HCT116 (cell line): ENCODE measurements at regions not wholly inside any gene's neighbourhood (a gene's known extent, or its start where the extent isn't known, plus 50 kb on each side); places are given as distances from the start of the nearest gene placed in this dataset.

Experiments used
- EGR1 ChIP-seq: IDR thresholded peaks from 2 replicates; pipeline ENCODE4 v1.6.1; 2012; ENCODE audit warnings: low read depth
- EZH2 ChIP-seq: fragments of 200-600 bp; sonication (generic); IDR thresholded peaks from 2 replicates; pipeline ENCODE4 v1.6.1; 2017; ENCODE audit warnings: antibody characterized with exemption, mixed run types
- EZH2phosphoT487 ChIP-seq: fragments of 200-600 bp; IDR thresholded peaks from 2 replicates; pipeline ENCODE4 v1.6.1; 2018; ENCODE audit warnings: antibody characterized with exemption, borderline replicate concordance
- POLR2A ChIP-seq: IDR thresholded peaks from 2 replicates; pipeline ENCODE4 v1.7.0; 2011; ENCODE audit warnings: borderline replicate concordance; ENCODE audit not compliant: insufficient read depth, insufficient read length; ENCODE audit errors: extremely low read depth
- POLR2AphosphoS5 ChIP-seq: IDR thresholded peaks from 2 replicates; pipeline ENCODE4 v1.6.1; 2011; ENCODE audit warnings: mild to moderate bottlenecking, low read depth, low read length, moderate library complexity
- RAD21 ChIP-seq: IDR thresholded peaks from 2 replicates; pipeline ENCODE4 v1.6.1; 2012; ENCODE audit warnings: low read depth, mild to moderate bottlenecking
- SP1 ChIP-seq: IDR thresholded peaks from 2 replicates; pipeline ENCODE4 v1.6.1; 2012; ENCODE audit warnings: low read depth
- ZNF274 ChIP-seq: fragments of 200-500 bp; sonication (Bioruptor generic); IDR thresholded peaks from 2 replicates; pipeline ENCODE4 v1.6.1; 2014; ENCODE audit warnings: mild to moderate bottlenecking, low read depth, low read length, inconsistent platforms
- TF ChIP-seq, protein P1 (sequence below): IDR thresholded peaks from 2 replicates; pipeline ENCODE4 v1.6.1; 2012; ENCODE audit warnings: low read depth
- TF ChIP-seq, protein P2 (sequence below), 3 experiments: fragments of 200-600 bp in 1 of 3; sonication (generic) in 1 of 3; IDR thresholded peaks in 2 of 3; conservative IDR thresholded peaks in 1 of 3; 2 replicates each; pipeline ENCODE4 v1.5.1; 2012 to 2017; ENCODE audit warnings: low read depth in 2 of 3, low read length in 2 of 3, antibody characterized with exemption in 1 of 3, borderline replicate concordance in 1 of 3, control low read depth in 1 of 3, mild to moderate bottlenecking in 1 of 3, mixed read lengths in 1 of 3, mixed run types in 1 of 3, moderate library complexity in 1 of 3; ENCODE audit not compliant: insufficient read depth in 1 of 3

DNA sequence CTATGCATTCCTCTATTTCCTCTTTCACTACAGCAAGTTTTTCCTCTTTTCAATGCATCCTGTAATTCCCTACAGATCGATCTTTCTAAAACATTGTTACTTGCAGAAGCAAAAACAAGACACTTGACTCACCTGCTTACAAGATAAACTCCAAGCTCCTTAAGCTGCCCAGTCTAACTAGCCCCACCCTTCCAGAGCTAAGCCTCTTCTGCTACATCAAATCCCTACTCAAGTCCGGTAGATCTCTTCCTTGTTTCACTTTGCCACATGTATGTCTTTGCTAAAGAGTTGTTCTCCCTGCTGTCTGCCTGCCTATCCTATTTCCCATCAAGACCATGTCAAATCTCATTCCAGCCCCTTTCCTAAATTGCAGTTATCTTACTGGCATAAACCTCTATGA lies 724.8 kb downstream of the C12orf50 start:
- TF ChIP-seq, protein P1, sequence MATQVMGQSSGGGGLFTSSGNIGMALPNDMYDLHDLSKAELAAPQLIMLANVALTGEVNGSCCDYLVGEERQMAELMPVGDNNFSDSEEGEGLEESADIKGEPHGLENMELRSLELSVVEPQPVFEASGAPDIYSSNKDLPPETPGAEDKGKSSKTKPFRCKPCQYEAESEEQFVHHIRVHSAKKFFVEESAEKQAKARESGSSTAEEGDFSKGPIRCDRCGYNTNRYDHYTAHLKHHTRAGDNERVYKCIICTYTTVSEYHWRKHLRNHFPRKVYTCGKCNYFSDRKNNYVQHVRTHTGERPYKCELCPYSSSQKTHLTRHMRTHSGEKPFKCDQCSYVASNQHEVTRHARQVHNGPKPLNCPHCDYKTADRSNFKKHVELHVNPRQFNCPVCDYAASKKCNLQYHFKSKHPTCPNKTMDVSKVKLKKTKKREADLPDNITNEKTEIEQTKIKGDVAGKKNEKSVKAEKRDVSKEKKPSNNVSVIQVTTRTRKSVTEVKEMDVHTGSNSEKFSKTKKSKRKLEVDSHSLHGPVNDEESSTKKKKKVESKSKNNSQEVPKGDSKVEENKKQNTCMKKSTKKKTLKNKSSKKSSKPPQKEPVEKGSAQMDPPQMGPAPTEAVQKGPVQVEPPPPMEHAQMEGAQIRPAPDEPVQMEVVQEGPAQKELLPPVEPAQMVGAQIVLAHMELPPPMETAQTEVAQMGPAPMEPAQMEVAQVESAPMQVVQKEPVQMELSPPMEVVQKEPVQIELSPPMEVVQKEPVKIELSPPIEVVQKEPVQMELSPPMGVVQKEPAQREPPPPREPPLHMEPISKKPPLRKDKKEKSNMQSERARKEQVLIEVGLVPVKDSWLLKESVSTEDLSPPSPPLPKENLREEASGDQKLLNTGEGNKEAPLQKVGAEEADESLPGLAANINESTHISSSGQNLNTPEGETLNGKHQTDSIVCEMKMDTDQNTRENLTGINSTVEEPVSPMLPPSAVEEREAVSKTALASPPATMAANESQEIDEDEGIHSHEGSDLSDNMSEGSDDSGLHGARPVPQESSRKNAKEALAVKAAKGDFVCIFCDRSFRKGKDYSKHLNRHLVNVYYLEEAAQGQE, result no peak
- TF ChIP-seq, protein P2, sequence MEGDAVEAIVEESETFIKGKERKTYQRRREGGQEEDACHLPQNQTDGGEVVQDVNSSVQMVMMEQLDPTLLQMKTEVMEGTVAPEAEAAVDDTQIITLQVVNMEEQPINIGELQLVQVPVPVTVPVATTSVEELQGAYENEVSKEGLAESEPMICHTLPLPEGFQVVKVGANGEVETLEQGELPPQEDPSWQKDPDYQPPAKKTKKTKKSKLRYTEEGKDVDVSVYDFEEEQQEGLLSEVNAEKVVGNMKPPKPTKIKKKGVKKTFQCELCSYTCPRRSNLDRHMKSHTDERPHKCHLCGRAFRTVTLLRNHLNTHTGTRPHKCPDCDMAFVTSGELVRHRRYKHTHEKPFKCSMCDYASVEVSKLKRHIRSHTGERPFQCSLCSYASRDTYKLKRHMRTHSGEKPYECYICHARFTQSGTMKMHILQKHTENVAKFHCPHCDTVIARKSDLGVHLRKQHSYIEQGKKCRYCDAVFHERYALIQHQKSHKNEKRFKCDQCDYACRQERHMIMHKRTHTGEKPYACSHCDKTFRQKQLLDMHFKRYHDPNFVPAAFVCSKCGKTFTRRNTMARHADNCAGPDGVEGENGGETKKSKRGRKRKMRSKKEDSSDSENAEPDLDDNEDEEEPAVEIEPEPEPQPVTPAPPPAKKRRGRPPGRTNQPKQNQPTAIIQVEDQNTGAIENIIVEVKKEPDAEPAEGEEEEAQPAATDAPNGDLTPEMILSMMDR (IDR thresholded peaks at IDR 0.05 in 2 of 3, conservative IDR thresholded peaks at IDR 0.05 in 1 of 3; ENCODE audit: borderline replicate concordance in 1 of 3, insufficient read depth in 1 of 3, low read depth in 2 of 3, low read length in 2 of 3), result no peak
- TF ChIP-seq EZH2phosphoT487 (no peak), SP1 (no peak), RAD21 (no peak), POLR2A (no peak), POLR2AphosphoS5 (no peak), EGR1 (no peak), ZNF274 (no peak), EZH2 (no peak)
